Smooth muscle cell (in vitro differentiated cells): ENCODE measurements at regions not wholly inside any gene's neighbourhood (a gene's known extent, or its start where the extent isn't known, plus 50 kb on each side); places are given as distances from the start of the nearest gene placed in this dataset.
"Not testable (repeated sequence)": the region's sequence is repeated elsewhere in the genome, so short reads cannot be mapped to it uniquely, and the experiment has no call there.

Source experiments
- DNase-seq: peaks from one replicate; lab custom pipeline; 2025; ENCODE audit not compliant: unreplicated experiment; lab: John Stamatoyannopoulos, UW
- H2AFZ ChIP-seq: fragments of 200-600 bp; sonication (generic); 2 replicates; pipeline ENCODE4 v1.6.0; 2016; ENCODE audit warnings: antibody characterized with exemption, low read depth, mild to moderate bottlenecking
- H3F3A ChIP-seq: fragments of 200-600 bp; sonication (generic); 2 replicates; pipeline ENCODE4 v1.6.0; 2017; ENCODE audit warnings: antibody characterized with exemption, low read depth
- H3K27ac ChIP-seq: fragments of 200-600 bp; sonication (generic); 2 replicates; pipeline ENCODE4 v1.5.1; 2016; ENCODE audit warnings: low read depth, mild to moderate bottlenecking
- H3K27me3 ChIP-seq: fragments of 200-600 bp; sonication (generic); 2 replicates; pipeline ENCODE4 v1.6.1; 2016; ENCODE audit warnings: low read depth, mild to moderate bottlenecking
- H3K36me3 ChIP-seq: fragments of 200-600 bp; sonication (generic); 2 replicates; pipeline ENCODE4 v1.5.1; 2016; ENCODE audit warnings: low read depth
- H3K4me1 ChIP-seq: fragments of 200-600 bp; sonication (generic); 2 replicates; pipeline ENCODE4 v1.5.1; 2016; ENCODE audit warnings: low read depth
- H3K4me2 ChIP-seq: fragments of 200-600 bp; sonication (generic); 2 replicates; pipeline ENCODE4 v1.6.0; 2016; ENCODE audit warnings: mild to moderate bottlenecking
- H3K4me3 ChIP-seq: fragments of 200-600 bp; sonication (generic); 2 replicates; pipeline ENCODE4 v1.5.1; 2016; ENCODE audit warnings: mild to moderate bottlenecking
- H3K79me2 ChIP-seq: fragments of 200-600 bp; sonication (generic); 2 replicates; pipeline ENCODE4 v1.6.0; 2016; ENCODE audit warnings: low read depth, mild to moderate bottlenecking
- H3K9ac ChIP-seq: fragments of 200-600 bp; sonication (generic); 2 replicates; pipeline ENCODE4 v1.6.0; 2016; ENCODE audit warnings: low read depth
- H3K9me3 ChIP-seq: fragments of 200-600 bp; sonication (generic); replicated peaks from 2 replicates; pipeline ENCODE4 v1.5.1; 2016; ENCODE audit warnings: low read depth
- H4K20me1 ChIP-seq: fragments of 200-600 bp; sonication (generic); 2 replicates; pipeline ENCODE4 v1.6.0; 2016; ENCODE audit warnings: low read depth
- WGBS: methylation state at CpG from one replicate; pipeline ENCODE4 v1.1.7; 2016; ENCODE audit warnings: low lambda C conversion rate; 5-methylcytosine and 5-hydroxymethylcytosine counted together
- TF ChIP-seq, protein P1 (sequence below): fragments of 200-600 bp; sonication (generic); IDR thresholded peaks from 2 replicates; pipeline ENCODE4 v1.5.1; 2017; ENCODE audit warnings: borderline replicate concordance, mild to moderate bottlenecking, antibody characterized with exemption; ENCODE audit not compliant: insufficient read depth, poor library complexity, severe bottlenecking

DNA sequence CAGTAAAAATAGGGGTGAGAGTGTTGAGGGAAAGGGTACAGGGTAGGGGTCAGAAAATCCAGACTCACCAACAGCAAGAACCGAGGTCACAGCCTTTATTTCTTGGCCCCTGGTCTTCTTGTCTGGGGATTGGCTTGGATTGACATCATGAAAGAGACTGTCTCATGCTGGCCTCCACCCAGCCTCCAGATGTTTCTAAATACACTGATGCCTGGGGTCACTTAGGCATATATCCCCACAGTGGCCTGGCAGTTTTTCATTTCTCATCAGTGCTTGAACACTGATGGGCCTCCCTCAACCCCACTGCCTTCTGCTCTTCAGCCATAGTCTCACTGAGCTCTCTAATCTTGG lies 173.9 kb downstream of the RTL9 start:
- 67% methylated on average over 1 of the region's 1 CpG for WGBS
- Histone ChIP-seq H3K4me2 (no peak overlapping the region), H3K9me3 (no peaks in the 10 kb centered on the region), H3K79me2 (no peaks in the 10 kb centered on the region), H4K20me1 (no peaks in the 10 kb centered on the region), H3K9ac (no peak overlapping the region), H2AFZ (no peak overlapping the region), H3K4me1 (no peaks in the 10 kb centered on the region), H3F3A (no peaks in the 10 kb centered on the region), H3K27ac (no peak overlapping the region), H3K4me3 (no peak overlapping the region), H3K36me3 (no peaks in the 10 kb centered on the region), H3K27me3 (no peaks in the 10 kb centered on the region)
- TF ChIP-seq, protein P1, sequence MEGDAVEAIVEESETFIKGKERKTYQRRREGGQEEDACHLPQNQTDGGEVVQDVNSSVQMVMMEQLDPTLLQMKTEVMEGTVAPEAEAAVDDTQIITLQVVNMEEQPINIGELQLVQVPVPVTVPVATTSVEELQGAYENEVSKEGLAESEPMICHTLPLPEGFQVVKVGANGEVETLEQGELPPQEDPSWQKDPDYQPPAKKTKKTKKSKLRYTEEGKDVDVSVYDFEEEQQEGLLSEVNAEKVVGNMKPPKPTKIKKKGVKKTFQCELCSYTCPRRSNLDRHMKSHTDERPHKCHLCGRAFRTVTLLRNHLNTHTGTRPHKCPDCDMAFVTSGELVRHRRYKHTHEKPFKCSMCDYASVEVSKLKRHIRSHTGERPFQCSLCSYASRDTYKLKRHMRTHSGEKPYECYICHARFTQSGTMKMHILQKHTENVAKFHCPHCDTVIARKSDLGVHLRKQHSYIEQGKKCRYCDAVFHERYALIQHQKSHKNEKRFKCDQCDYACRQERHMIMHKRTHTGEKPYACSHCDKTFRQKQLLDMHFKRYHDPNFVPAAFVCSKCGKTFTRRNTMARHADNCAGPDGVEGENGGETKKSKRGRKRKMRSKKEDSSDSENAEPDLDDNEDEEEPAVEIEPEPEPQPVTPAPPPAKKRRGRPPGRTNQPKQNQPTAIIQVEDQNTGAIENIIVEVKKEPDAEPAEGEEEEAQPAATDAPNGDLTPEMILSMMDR: no peak
- DNase-seq: no peak

DNA sequence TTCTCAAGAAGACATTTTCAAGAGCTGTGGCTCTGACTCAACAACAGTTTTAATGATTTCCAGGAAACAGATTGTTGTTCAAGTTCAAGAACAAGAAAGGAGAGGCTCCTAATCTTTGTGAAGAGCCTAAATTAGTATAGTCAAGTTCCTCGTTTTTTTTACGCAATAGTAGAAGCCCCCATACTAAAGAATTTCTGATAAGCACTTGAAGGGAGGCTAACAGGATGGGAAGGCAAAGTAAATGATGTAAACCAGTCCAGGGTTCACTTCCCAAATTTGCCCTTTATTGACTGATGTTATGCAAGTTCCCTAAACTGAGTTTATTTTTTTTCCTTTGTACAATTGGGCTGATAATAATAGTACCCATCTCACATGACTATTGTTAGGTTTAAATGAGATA lies 178.2 kb downstream of the RTL9 start:
- H3K36me3 ChIP-seq: no peaks in the 10 kb centered on the region
- 34% methylated on average over 2 of the region's 2 CpGs for WGBS

DNA sequence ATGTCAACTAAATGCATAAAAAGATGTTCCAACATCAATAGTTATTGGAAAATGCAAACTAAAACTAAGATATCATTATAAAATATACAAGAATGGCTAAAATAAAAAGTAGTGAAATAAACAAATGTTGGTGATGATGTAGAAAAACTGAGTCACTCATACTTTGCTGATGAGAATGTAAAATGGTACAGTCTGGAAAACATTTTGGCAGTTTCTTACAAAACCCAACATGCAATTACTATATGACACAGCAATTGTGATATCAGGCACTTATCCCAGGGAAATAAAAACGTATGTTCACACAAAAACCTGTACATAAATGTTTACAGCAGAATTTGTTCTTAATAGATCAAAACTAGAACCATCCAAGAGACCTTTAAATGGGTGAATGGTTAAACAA lies 182.6 kb downstream of the RTL9 start:
- Histone ChIP-seq H3K79me2 (no peaks in the 10 kb centered on the region), H3K9me3 (no peaks in the 10 kb centered on the region), H3K4me2 (no peak overlapping the region), H2AFZ (no peak overlapping the region), H3K4me3 (no peak overlapping the region), H3K27me3 (no peaks in the 10 kb centered on the region), H3K4me1 (no peaks in the 10 kb centered on the region), H4K20me1 (no peaks in the 10 kb centered on the region), H3K36me3 (no peaks in the 10 kb centered on the region), H3F3A (no peaks in the 10 kb centered on the region), H3K27ac (no peak overlapping the region), H3K9ac (no peak overlapping the region)
- no peak for DNase-seq
- 52% methylated on average over 1 of the region's 1 CpG for WGBS
- TF ChIP-seq, protein P1: no peak

More for the DNA sequence above, 178.2 kb downstream of the RTL9 start:
- Histone ChIP-seq H2AFZ (no peak overlapping the region), H4K20me1 (no peaks in the 10 kb centered on the region), H3K79me2 (no peaks in the 10 kb centered on the region), H3F3A (no peaks in the 10 kb centered on the region), H3K4me2 (peak overlapping the region; percentile 24), H3K4me1 (no peaks in the 10 kb centered on the region), H3K27ac (no peak overlapping the region), H3K9me3 (no peaks in the 10 kb centered on the region), H3K4me3 (no peak overlapping the region), H3K27me3 (no peaks in the 10 kb centered on the region), H3K9ac (no peak overlapping the region)
- no peak for DNase-seq
- TF ChIP-seq, protein P1: no peak

DNA sequence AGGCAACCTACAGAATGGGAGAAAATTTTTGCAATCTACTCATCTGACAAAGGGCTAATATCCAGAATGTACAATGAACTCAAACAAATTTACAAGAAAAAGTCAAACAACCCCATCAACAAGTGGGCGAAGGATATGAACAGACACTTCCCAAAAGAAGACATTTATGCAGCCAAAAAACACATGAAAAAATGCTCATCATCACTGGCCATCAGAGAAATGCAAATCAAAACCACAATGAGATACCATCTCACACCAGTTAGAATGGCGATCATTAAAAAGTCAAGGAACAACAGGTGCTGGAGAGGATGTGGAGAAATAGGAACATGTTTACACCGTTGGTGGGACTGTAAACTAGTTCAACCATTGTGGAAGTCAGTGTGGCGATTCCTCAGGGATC lies 192.2 kb downstream of the RTL9 start:
- not testable (repeated sequence) for H3K27me3 ChIP-seq, H3K79me2 ChIP-seq, H3K4me3 ChIP-seq, H3K4me1 ChIP-seq, H3K27ac ChIP-seq, H2AFZ ChIP-seq, H3K9ac ChIP-seq, DNase-seq, H3K9me3 ChIP-seq, H3K4me2 ChIP-seq, H4K20me1 ChIP-seq, H3K36me3 ChIP-seq, H3F3A ChIP-seq
- WGBS: 76% methylated on average over 4 of the region's 4 CpGs
